ENCODE measurements at regions not wholly inside any gene's neighbourhood (a gene's known extent, or its start where the extent isn't known, plus 50 kb on each side); places are given as distances from the start of the nearest gene placed in this dataset.

DNA sequence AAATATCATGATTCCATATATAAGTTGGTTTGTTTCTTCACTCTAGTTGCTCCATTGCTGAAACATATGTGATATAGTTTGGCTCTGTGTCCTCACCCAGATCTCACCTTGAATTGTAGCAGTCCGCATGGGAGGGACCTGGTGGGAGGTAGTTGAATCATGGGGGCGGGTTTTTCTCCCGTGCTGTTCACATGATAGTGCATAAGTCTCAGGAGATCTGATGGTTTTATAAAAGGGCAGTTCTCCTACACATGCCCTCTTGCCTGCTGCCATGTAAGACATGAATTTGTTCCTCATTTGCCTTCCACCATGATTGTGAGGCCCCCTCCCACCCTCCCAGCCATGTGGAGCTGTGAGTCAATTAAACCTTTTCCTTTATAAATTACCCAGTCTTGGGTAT, 915.5 kb downstream of the KCNJ2 start:
- TF ChIP-seq POLR2A (IDR thresholded peaks at IDR 0.05) (no peak), CTCF (IDR thresholded peaks at IDR 0.05) (no peak)

Measured in uterus (tissue), 2 donors.